NCI-H1694 treated with DMSO at 0.1 percent for 48 hours (cell line): ENCODE measurements at regions not wholly inside any gene's neighbourhood (a gene's known extent, or its start where the extent isn't known, plus 50 kb on each side); places are given as distances from the start of the nearest gene placed in this dataset.
"Not testable (repeated sequence)": the region's sequence is repeated elsewhere in the genome, so short reads cannot be mapped to it uniquely, and the experiment has no call there.

Source experiments
- DNase-seq: peaks from one replicate; lab custom pipeline; 2025; lab: John Stamatoyannopoulos, UW

- no peak for DNase-seq
Observed at GRCh38 chr7:115210552-115210951, 288.7 kb downstream of the MDFIC start.

- DNase-seq, result no peak
Observed at GRCh38 chr7:115208710-115209560, 287.0 kb downstream of the MDFIC start.

- not testable (repeated sequence) for DNase-seq
Observed at GRCh38 chr7:115206374-115206773, 284.5 kb downstream of the MDFIC start.

- DNase-seq, result no peak
Observed at GRCh38 chr7:115198143-115198542, 276.2 kb downstream of the MDFIC start.

GRCh38 chr7:115195208-115195607 lies 273.3 kb downstream of the MDFIC start:
- no peak for DNase-seq

GRCh38 chr7:115191526-115191925 lies 269.6 kb downstream of the MDFIC start:
- DNase-seq, result no peak

GRCh38 chr7:115183431-115184057 lies 261.6 kb downstream of the MDFIC start:
- no peak for DNase-seq

- no peak for DNase-seq
Observed at GRCh38 chr7:115178835-115179234, 256.9 kb downstream of the MDFIC start.

- no peak for DNase-seq
Observed at GRCh38 chr7:115177823-115178222, 255.9 kb downstream of the MDFIC start.

GRCh38 chr7:115177103-115177502 lies 255.2 kb downstream of the MDFIC start:
- DNase-seq, result no peak

GRCh38 chr7:115172397-115172796 lies 250.5 kb downstream of the MDFIC start:
- not testable (repeated sequence) for DNase-seq

- DNase-seq, result no peak
Observed at GRCh38 chr7:115153769-115154477, 232.0 kb downstream of the MDFIC start.

- no peak for DNase-seq
Observed at GRCh38 chr7:115153176-115153575, 231.3 kb downstream of the MDFIC start.

- DNase-seq, result no peak
Observed at GRCh38 chr7:115146148-115146547, 224.3 kb downstream of the MDFIC start.

GRCh38 chr7:115145512-115145911 lies 223.6 kb downstream of the MDFIC start:
- DNase-seq, result no peak

- DNase-seq, result no peak
Observed at GRCh38 chr7:115137816-115138215, 215.9 kb downstream of the MDFIC start.

- no peak for DNase-seq
Observed at GRCh38 chr7:115136796-115137443, 215.0 kb downstream of the MDFIC start.

- DNase-seq, result no peak
Observed at GRCh38 chr7:115135769-115136410, 214.0 kb downstream of the MDFIC start.

GRCh38 chr7:115135146-115135545 lies 213.3 kb downstream of the MDFIC start:
- DNase-seq, result no peak

- no peak for DNase-seq
Observed at GRCh38 chr7:115133248-115133647, 211.4 kb downstream of the MDFIC start.

- no peak for DNase-seq
Observed at GRCh38 chr7:115132096-115132495, 210.2 kb downstream of the MDFIC start.

- DNase-seq, result no peak
Observed at GRCh38 chr7:115128154-115128553, 206.3 kb downstream of the MDFIC start.
